Spleen (tissue), 7 donors: ENCODE measurements at regions not wholly inside any gene's neighbourhood (a gene's known extent, or its start where the extent isn't known, plus 50 kb on each side); places are given as distances from the start of the nearest gene placed in this dataset.

Experiments
- CTCF ChIP-seq, 11 experiments: fragments of 200-600 bp in 7 of 11; fragments of 450-650 bp in 4 of 11; sonication (generic) in 4 of 11; IDR thresholded peaks in 8 of 11; conservative IDR thresholded peaks in 3 of 11; 1 replicate in 7 of 11; 2 replicates in 4 of 11; pipeline versions ENCODE4 v1.4.0 to v1.8.0; 2016 to 2021; ENCODE audit warnings: antibody characterized with exemption in 11 of 11, inconsistent platforms in 4 of 11, mild to moderate bottlenecking in 1 of 11
- POLR2A ChIP-seq, 3 donors: fragments of 450-650 bp; IDR thresholded peaks; one replicate each; pipeline ENCODE4 v1.5.1; 2017; ENCODE audit warnings: antibody characterized with exemption in 3 of 3, mild to moderate bottlenecking in 1 of 3
- POLR2AphosphoS5 ChIP-seq, 3 donors: sonication (generic); formaldehyde crosslinking; IDR thresholded peaks; one replicate each; pipeline ENCODE4 v1.5.1; 2017; ENCODE audit warnings: antibody characterized with exemption in 3 of 3
- donor health status: DM: no; HTN: no; CAD: no; lungs with moderate emphysema.
- donor health status: DM: no; HTN: no; CAD: no.
- donor health status: DM: no; HTN: no; CAD: no.

- no peak for TF ChIP-seq CTCF (IDR thresholded peaks at IDR 0.05 in 8 of 11, conservative IDR thresholded peaks at IDR 0.05 in 3 of 11)
- no peak for TF ChIP-seq POLR2A (IDR thresholded peaks at IDR 0.05)
- no peak for TF ChIP-seq POLR2AphosphoS5 (IDR thresholded peaks at IDR 0.05)
These were observed 136.2 kb downstream of the RHOU start for GRCh38 chr1:228871314-228872061.
